Neural cell (in vitro differentiated cells): ENCODE measurements at regions not wholly inside any gene's neighbourhood (a gene's known extent, or its start where the extent isn't known, plus 50 kb on each side); places are given as distances from the start of the nearest gene placed in this dataset.

ENCODE experiments used
- CTCF ChIP-seq: fragments of 450-650 bp; IDR thresholded peaks from 2 replicates; pipeline ENCODE4 v1.5.1; 2014; ENCODE audit warnings: antibody characterized with exemption, mild to moderate bottlenecking, moderate library complexity; ENCODE audit not compliant: poor library complexity, severe bottlenecking
- TAF1 ChIP-seq: IDR thresholded peaks from 2 replicates; pipeline ENCODE4 v1.6.1; 2012; ENCODE audit warnings: low read depth

- TF ChIP-seq TAF1 (no peak), CTCF (no peak)
Observed at GRCh38 chr2:43121580-43122314, 104.7 kb downstream of the ZFP36L2 start.
